HepG2 (cell line): ENCODE measurements at regions not wholly inside any gene's neighbourhood (a gene's known extent, or its start where the extent isn't known, plus 50 kb on each side); places are given as distances from the start of the nearest gene placed in this dataset.

Source experiments
- ATAC-seq: fragments of 200-7000 bp; cut with Tn5 transposase; 3 replicates; pipeline ENCODE4 v1.9.1; 2020; ENCODE audit warnings: mild to moderate bottlenecking, moderate library complexity
- BruUV-seq: library from RNA; stranded (reverse); fragments of 400-500 nt; replicated peaks from 2 replicates; lab custom pipeline; 2021; lab: Mats Ljungman, UMichigan
- CTCF ChIA-PET: fragments of 300-600 bp; formaldehyde crosslinking; extraction: SDS; loops from one replicate; lab custom pipeline; 2021; ENCODE audit warnings: low total read pairs, inconsistent platforms, low intra/inter-chr PET ratio; lab: Yijun Ruan, JAX
- POLR2A ChIA-PET: fragments of 350-600 bp; sonication (Branson Sonifier 250); formaldehyde crosslinking; loops from one replicate; lab custom pipeline; 2020; ENCODE audit warnings: antibody characterized with exemption, inconsistent platforms; lab: Yijun Ruan, JAX
- DNase-seq: peaks from one replicate; pipeline ENCODE4 v3.0.0-alpha.2; 2015; ENCODE audit warnings: low spot score
- FAIRE-seq: peaks from 3 replicates; lab custom pipeline; 2011; peaks lifted over from hg19 to GRCh38; lab: Jason Lieb, UNC
- H2AFZ ChIP-seq: one replicate; pipeline ENCODE4 v1.6.1; 2011; ENCODE audit warnings: low read length, inconsistent platforms
- H3K27ac ChIP-seq: fragments of 300-600 bp; 3 replicates; pipeline ENCODE4 v1.8.0; 2011; ENCODE audit warnings: mixed run types, mild to moderate bottlenecking, mixed read lengths, low read length, inconsistent platforms; ENCODE audit not compliant: insufficient read depth; ENCODE audit errors: extremely low read length
- H3K27me3 ChIP-seq, 2 experiments: fragments of 200-600 bp in 1 of 2; 2 replicates in 1 of 2; 3 replicates in 1 of 2; pipeline versions ENCODE4 v1.6.0 to v1.8.0; 2011; ENCODE audit warnings: low read length in 2 of 2, mild to moderate bottlenecking in 2 of 2, moderate library complexity in 2 of 2, inconsistent platforms in 1 of 2; ENCODE audit not compliant: insufficient read depth in 2 of 2, control insufficient read depth in 1 of 2
- H3K36me3 ChIP-seq, 2 experiments: fragments of 200-600 bp in 1 of 2; replicated peaks in 1 of 2; 2 replicates in 1 of 2; 3 replicates in 1 of 2; pipeline versions ENCODE4 v1.5.1 to v1.8.0; 2011; ENCODE audit warnings: low read length in 2 of 2, inconsistent platforms in 1 of 2; ENCODE audit not compliant: insufficient read depth in 2 of 2, control insufficient read depth in 1 of 2
- H3K4me1 ChIP-seq: 2 replicates; pipeline ENCODE4 v1.5.1; 2012; ENCODE audit warnings: low read length, inconsistent platforms; ENCODE audit not compliant: insufficient read depth
- H3K4me2 ChIP-seq: 2 replicates; pipeline ENCODE4 v1.6.0; 2011; ENCODE audit warnings: low read depth, low read length, inconsistent platforms
- H3K4me3 ChIP-seq, 3 experiments: fragments of 200-600 bp in 1 of 3; sonication (generic), shearing (Covaris generic) in 1 of 3; replicated peaks in 1 of 3; 2 replicates each; pipeline ENCODE4 v1.5.1; 2011 to 2016; ENCODE audit warnings: low read length in 3 of 3, inconsistent platforms in 2 of 3, low read depth in 2 of 3, mild to moderate bottlenecking in 2 of 3, control low read depth in 1 of 3, mixed read lengths in 1 of 3; ENCODE audit not compliant: insufficient read depth in 1 of 3
- H3K79me2 ChIP-seq: one replicate; pipeline ENCODE4 v1.6.1; 2011; ENCODE audit warnings: low read length, inconsistent platforms; ENCODE audit not compliant: insufficient read depth
- H3K9ac ChIP-seq: 2 replicates; pipeline ENCODE4 v1.6.0; 2011; ENCODE audit warnings: mild to moderate bottlenecking, low read depth, low read length, inconsistent platforms; ENCODE audit not compliant: insufficient read depth
- H3K9me3 ChIP-seq: 2 replicates; pipeline ENCODE4 v1.5.1; 2012; ENCODE audit warnings: mild to moderate bottlenecking, low read length
- H4K20me1 ChIP-seq: 2 replicates; pipeline ENCODE4 v1.6.0; 2011; ENCODE audit warnings: inconsistent platforms, mild to moderate bottlenecking, low read length, moderate library complexity; ENCODE audit not compliant: insufficient read depth
- ADNP ChIP-seq: sonication (generic); formaldehyde crosslinking; IDR thresholded peaks from 2 replicates; pipeline ENCODE4 v1.4.0; 2020; ENCODE audit warnings: missing genetic modification reagents
- ERF ChIP-seq: IDR thresholded peaks from 2 replicates; pipeline ENCODE4 v1.6.1; 2018; ENCODE audit warnings: missing biosample characterization, missing genetic modification reagents
- HNF4A ChIP-seq: sonication (generic); formaldehyde crosslinking; IDR thresholded peaks from 2 replicates; pipeline ENCODE4 v1.4.0; 2020; ENCODE audit warnings: missing genetic modification reagents
- HOXA5 ChIP-seq: sonication (generic); formaldehyde crosslinking; IDR thresholded peaks from 2 replicates; pipeline ENCODE4 v1.4.0; 2020; ENCODE audit warnings: missing genetic modification reagents
- IRF2 ChIP-seq: IDR thresholded peaks from 2 replicates; pipeline ENCODE4 v1.6.1; 2018; ENCODE audit warnings: missing genetic modification reagents, missing compliant biosample characterization
- JARID2 ChIP-seq: sonication (generic); formaldehyde crosslinking; IDR thresholded peaks from 2 replicates; pipeline ENCODE4 v1.8.1; 2023; ENCODE audit warnings: missing genetic modification reagents, inconsistent platforms; ENCODE audit not compliant: insufficient replicate concordance
- POLR2AphosphoS5 ChIP-seq: IDR thresholded peaks from 2 replicates; pipeline ENCODE4 v1.6.1; 2012; ENCODE audit warnings: low read depth, low read length
- SMAD1 ChIP-seq: sonication (generic); formaldehyde crosslinking; IDR thresholded peaks from 2 replicates; pipeline ENCODE4 v1.4.0; 2020; ENCODE audit warnings: missing genetic modification reagents, low read depth, mild to moderate bottlenecking, borderline replicate concordance
- ZBTB10 ChIP-seq: sonication (generic); formaldehyde crosslinking; IDR thresholded peaks from 2 replicates; pipeline ENCODE4 v1.4.0; 2020; ENCODE audit warnings: missing genetic modification reagents, borderline replicate concordance
- ZBTB42 ChIP-seq: sonication (generic); formaldehyde crosslinking; IDR thresholded peaks from 2 replicates; pipeline ENCODE4 v1.5.0; 2020; ENCODE audit warnings: mild to moderate bottlenecking, missing genetic modification reagents
- ZNF30 ChIP-seq: sonication (generic); formaldehyde crosslinking; IDR thresholded peaks from 2 replicates; pipeline ENCODE4 v1.5.0; 2020; ENCODE audit warnings: mild to moderate bottlenecking, missing genetic modification reagents
- ZNF782 ChIP-seq: sonication (generic); formaldehyde crosslinking; IDR thresholded peaks from 2 replicates; pipeline ENCODE4 v1.4.0; 2020; ENCODE audit warnings: missing genetic modification reagents, mild to moderate bottlenecking, borderline replicate concordance
- WGBS: methylation state at CpG from one replicate; pipeline ENCODE4 v1.1.6; 2017; ENCODE audit warnings: low lambda C conversion rate; 5-methylcytosine and 5-hydroxymethylcytosine counted together
- in situ Hi-C: cut with HindIII; loops from 2 replicates; pipeline ENCODE4 v1.10.0; 2017; ENCODE audit warnings: low pct_unique_long_range_greater_than_20kb; ENCODE audit not compliant: extremely low pct_ligation_motif_present
- intact Hi-C: fragments of 100-400 bp; cut with micrococcal nuclease; formaldehyde crosslinking; loops from one replicate; pipeline ENCODE4 v1.10.0; 2022; ENCODE audit not compliant: unreplicated experiment

GRCh38 chr13:90808838-90809237, 538.6 kb upstream of the MIR17HG start (continued):
- TF ChIP-seq JARID2 (CRISPR knock-in tag) (no peak), HNF4A (no peak), POLR2AphosphoS5 (no peak), HOXA5 (no peak), SMAD1 (CRISPR knock-in tag) (no peak), IRF2 (CRISPR knock-in tag) (no peak)

- BruUV-seq = no TSS peak
- Histone ChIP-seq H4K20me1 (no peaks in the 10 kb centered on the region), H3K9me3 (no peaks in the 10 kb centered on the region), H3K9ac (no peak overlapping the region), H2AFZ (no peak overlapping the region), H3K27ac (no peak overlapping the region), H3K4me2 (no peak overlapping the region), H3K79me2 (no peaks in the 10 kb centered on the region), H3K4me3 (no peak overlapping the region), H3K36me3 (no peaks in the 10 kb centered on the region), H3K27me3 (no peaks in the 10 kb centered on the region), H3K4me1 (no peaks in the 10 kb centered on the region)
- in situ Hi-C loops (no loop called here), intact Hi-C loops (no loop called here)
- ATAC-seq (no peak), FAIRE-seq (no peak), DNase-seq (no peak)
- ChIA-PET CTCF (no interaction called here), POLR2A (no interaction called here)
- TF ChIP-seq ZNF30 (CRISPR knock-in tag) = no peak
- TF ChIP-seq ADNP (CRISPR knock-in tag) = no peak
- no peak for TF ChIP-seq ZNF782 (CRISPR knock-in tag)
- TF ChIP-seq ZBTB10 (CRISPR knock-in tag) = no peak
- TF ChIP-seq ZBTB42 (CRISPR knock-in tag) = no peak
- TF ChIP-seq ERF (CRISPR knock-in tag) = no peak
- WGBS = 1% methylated on average over 2 of the region's 2 CpGs
Observed at GRCh38 chr13:90824032-90824431, 523.5 kb upstream of the MIR17HG start.
